NT2/D1 (cell line): ENCODE measurements at regions not wholly inside any gene's neighbourhood (a gene's known extent, or its start where the extent isn't known, plus 50 kb on each side); places are given as distances from the start of the nearest gene placed in this dataset.

Experiments
- DNase-seq: peaks from one replicate; pipeline ENCODE4 v3.0.0-alpha.2; 2011; ENCODE audit warnings: low read depth, low spot score
- H3K27me3 ChIP-seq: 2 replicates; pipeline ENCODE4 v1.6.0; 2011; ENCODE audit warnings: mild to moderate bottlenecking; ENCODE audit not compliant: insufficient read length, insufficient read depth
- H3K36me3 ChIP-seq: 2 replicates; pipeline ENCODE4 v1.6.1; 2011; ENCODE audit warnings: mild to moderate bottlenecking, low read length, mixed read lengths; ENCODE audit not compliant: insufficient read depth, insufficient read length
- H3K4me1 ChIP-seq: 2 replicates; pipeline ENCODE4 v1.5.1; 2011; ENCODE audit not compliant: insufficient read depth, insufficient read length
- H3K4me3 ChIP-seq: 2 replicates; pipeline ENCODE4 v1.5.1; 2011; ENCODE audit warnings: low read depth; ENCODE audit not compliant: insufficient read length
- H3K9ac ChIP-seq: 2 replicates; pipeline ENCODE4 v1.6.0; 2011; ENCODE audit warnings: low read depth; ENCODE audit not compliant: insufficient read length
- H3K9me3 ChIP-seq: 2 replicates; pipeline ENCODE4 v1.5.1; 2011; ENCODE audit warnings: mild to moderate bottlenecking, low read length; ENCODE audit not compliant: insufficient read depth
- SUZ12 ChIP-seq: IDR thresholded peaks from 2 replicates; pipeline ENCODE4 v1.6.1; 2011; ENCODE audit not compliant: insufficient read length, insufficient read depth; ENCODE audit errors: extremely low read depth
- YY1 ChIP-seq: IDR thresholded peaks from 2 replicates; pipeline ENCODE4 v1.6.1; 2011; ENCODE audit not compliant: insufficient read length, insufficient read depth
- ZNF274 ChIP-seq: IDR thresholded peaks from 2 replicates; pipeline ENCODE4 v1.6.1; 2011; ENCODE audit warnings: mild to moderate bottlenecking, low read depth, low read length

DNA sequence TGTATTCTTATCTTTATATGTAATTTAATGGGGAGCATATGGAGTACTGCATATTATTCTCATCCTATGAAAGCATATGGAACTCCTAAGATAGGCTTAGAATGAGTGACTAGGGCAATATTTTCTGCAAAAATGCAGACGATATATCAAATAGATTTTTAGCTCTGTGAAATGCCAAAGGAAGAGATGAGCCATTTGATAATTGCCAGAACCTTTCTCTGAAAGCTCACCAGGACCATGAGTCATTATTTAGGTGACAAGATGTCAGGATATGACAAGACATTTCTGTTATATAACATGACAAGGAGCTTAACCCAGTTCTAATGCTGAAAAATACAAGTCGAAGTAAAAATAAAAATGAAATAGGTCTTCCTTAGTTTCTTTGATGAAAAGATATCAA, 145.0 kb downstream of the SLITRK6 start:
- H3K9ac ChIP-seq, result no peak overlapping the region
- H3K27me3 ChIP-seq, result no peaks in the 10 kb centered on the region
- H3K36me3 ChIP-seq, result no peaks in the 10 kb centered on the region
- H3K4me3 ChIP-seq, result no peak overlapping the region
- H3K9me3 ChIP-seq, result no peaks in the 10 kb centered on the region
- no peaks in the 10 kb centered on the region for H3K4me1 ChIP-seq
- TF ChIP-seq SUZ12 (no peak), YY1 (no peak), ZNF274 (no peak)
- DNase-seq, result no peak

DNA sequence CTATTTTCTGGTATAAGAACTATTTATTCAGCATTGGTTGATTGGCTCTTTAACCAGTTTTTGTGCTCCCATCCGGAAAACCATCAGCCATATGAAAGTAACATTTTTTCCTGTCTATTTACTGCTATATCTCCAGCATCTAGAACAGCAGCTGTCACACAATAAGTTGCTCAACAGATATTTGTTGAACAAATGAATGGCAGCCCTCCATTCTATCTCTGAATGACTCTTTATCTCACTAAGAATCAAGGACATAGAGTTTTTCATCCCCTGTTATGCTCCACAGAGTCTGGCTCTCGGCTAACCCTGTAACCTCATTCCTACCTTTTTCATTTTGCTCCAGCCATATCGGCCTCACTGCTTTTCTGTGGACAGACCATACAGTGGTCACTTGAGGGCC, 145.5 kb downstream of the SLITRK6 start:
- no peaks in the 10 kb centered on the region for H3K36me3 ChIP-seq
- no peak for DNase-seq
- H3K9me3 ChIP-seq, result no peaks in the 10 kb centered on the region
- H3K4me1 ChIP-seq, result no peaks in the 10 kb centered on the region
- no peaks in the 10 kb centered on the region for H3K27me3 ChIP-seq
- no peak for TF ChIP-seq YY1
- TF ChIP-seq ZNF274, result no peak
- TF ChIP-seq SUZ12, result no peak
- no peak overlapping the region for H3K9ac ChIP-seq
- H3K4me3 ChIP-seq, result no peak overlapping the region

DNA sequence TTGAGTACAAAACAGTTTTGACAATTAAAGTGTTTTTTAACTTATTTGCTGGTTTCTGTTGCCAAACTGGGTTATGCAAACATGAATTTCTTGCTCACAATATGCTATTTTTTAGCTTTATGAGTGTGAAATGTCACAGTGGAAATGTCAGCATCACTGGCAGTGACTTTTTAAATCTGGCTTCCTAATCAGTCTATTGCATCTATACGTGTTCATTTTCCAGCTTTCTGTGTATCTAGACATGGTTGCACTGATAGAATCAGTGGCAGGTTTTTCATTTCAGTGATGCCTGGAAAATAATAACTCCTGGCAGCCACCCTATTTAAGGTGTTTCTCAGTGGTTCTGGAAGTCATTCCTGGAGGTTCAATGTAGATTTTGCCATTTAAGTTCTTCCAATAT, 146.7 kb downstream of the SLITRK6 start:
- DNase-seq, result no peak
- no peaks in the 10 kb centered on the region for H3K4me1 ChIP-seq
- no peaks in the 10 kb centered on the region for H3K36me3 ChIP-seq
- no peaks in the 10 kb centered on the region for H3K27me3 ChIP-seq
- TF ChIP-seq YY1 (no peak), ZNF274 (no peak), SUZ12 (no peak)
- H3K9me3 ChIP-seq, result no peaks in the 10 kb centered on the region
- H3K9ac ChIP-seq, result no peak overlapping the region
- H3K4me3 ChIP-seq, result no peak overlapping the region

GRCh38 chr13:85651440-85651839, 147.8 kb downstream of the SLITRK6 start:
- H3K4me1 ChIP-seq, result no peaks in the 10 kb centered on the region
- H3K36me3 ChIP-seq, result no peaks in the 10 kb centered on the region
- TF ChIP-seq SUZ12 (no peak), ZNF274 (no peak), YY1 (no peak)
- no peak for DNase-seq
- no peaks in the 10 kb centered on the region for H3K9me3 ChIP-seq
- H3K9ac ChIP-seq, result no peak overlapping the region
- H3K4me3 ChIP-seq, result no peak overlapping the region
- no peaks in the 10 kb centered on the region for H3K27me3 ChIP-seq

GRCh38 chr13:85650613-85651012, 148.6 kb downstream of the SLITRK6 start:
- Histone ChIP-seq H3K4me1 (no peaks in the 10 kb centered on the region), H3K36me3 (no peaks in the 10 kb centered on the region), H3K27me3 (no peaks in the 10 kb centered on the region), H3K9me3 (no peaks in the 10 kb centered on the region), H3K4me3 (no peak overlapping the region), H3K9ac (no peak overlapping the region)
- no peak for TF ChIP-seq YY1
- no peak for TF ChIP-seq ZNF274
- no peak for TF ChIP-seq SUZ12
- no peak for DNase-seq

GRCh38 chr13:85640727-85641126, 158.5 kb downstream of the SLITRK6 start:
- TF ChIP-seq SUZ12 (no peak), ZNF274 (no peak)
- no peak for DNase-seq
- Histone ChIP-seq H3K4me3 (no peak overlapping the region), H3K4me1 (no peaks in the 10 kb centered on the region), H3K9me3 (no peaks in the 10 kb centered on the region), H3K9ac (no peak overlapping the region), H3K36me3 (no peaks in the 10 kb centered on the region), H3K27me3 (no peaks in the 10 kb centered on the region)

- DNase-seq, result no peak
- Histone ChIP-seq H3K36me3 (no peaks in the 10 kb centered on the region), H3K9me3 (no peaks in the 10 kb centered on the region), H3K9ac (no peak overlapping the region), H3K4me3 (no peak overlapping the region), H3K4me1 (no peaks in the 10 kb centered on the region), H3K27me3 (no peaks in the 10 kb centered on the region)
- TF ChIP-seq SUZ12, result no peak
- TF ChIP-seq ZNF274, result no peak
- TF ChIP-seq YY1, result no peak
These were observed 160.3 kb downstream of the SLITRK6 start for GRCh38 chr13:85638815-85639393.

GRCh38 chr13:85638265-85638664, 161.0 kb downstream of the SLITRK6 start:
- Histone ChIP-seq H3K27me3 (no peaks in the 10 kb centered on the region), H3K4me3 (no peak overlapping the region), H3K9ac (no peak overlapping the region), H3K4me1 (no peaks in the 10 kb centered on the region), H3K9me3 (no peaks in the 10 kb centered on the region), H3K36me3 (no peaks in the 10 kb centered on the region)
- DNase-seq, result no peak
- no peak for TF ChIP-seq YY1
- no peak for TF ChIP-seq ZNF274
- no peak for TF ChIP-seq SUZ12
